Endothelial cell of umbilical vein (primary cell): ENCODE measurements at regions not wholly inside any gene's neighbourhood (a gene's known extent, or its start where the extent isn't known, plus 50 kb on each side); places are given as distances from the start of the nearest gene placed in this dataset.

Experiments
- POLR2AphosphoS5 ChIP-seq: IDR thresholded peaks from 2 replicates; pipeline ENCODE4 v1.6.1; 2012; ENCODE audit warnings: low read depth, mild to moderate bottlenecking, control low read depth, low read length, moderate library complexity; ENCODE audit not compliant: insufficient read depth
- TF ChIP-seq, protein P1 (sequence below), 2 donors: IDR thresholded peaks; 1 replicate in 1 of 2; 2 replicates in 1 of 2; pipeline ENCODE4 v1.5.1; 2011; ENCODE audit warnings: low read length in 2 of 2, mild to moderate bottlenecking in 2 of 2, moderate library complexity in 2 of 2, control low read depth in 1 of 2, inconsistent platforms in 1 of 2, low read depth in 1 of 2; ENCODE audit not compliant: insufficient read depth in 1 of 2; ENCODE audit errors: extremely low read depth in 1 of 2

DNA sequence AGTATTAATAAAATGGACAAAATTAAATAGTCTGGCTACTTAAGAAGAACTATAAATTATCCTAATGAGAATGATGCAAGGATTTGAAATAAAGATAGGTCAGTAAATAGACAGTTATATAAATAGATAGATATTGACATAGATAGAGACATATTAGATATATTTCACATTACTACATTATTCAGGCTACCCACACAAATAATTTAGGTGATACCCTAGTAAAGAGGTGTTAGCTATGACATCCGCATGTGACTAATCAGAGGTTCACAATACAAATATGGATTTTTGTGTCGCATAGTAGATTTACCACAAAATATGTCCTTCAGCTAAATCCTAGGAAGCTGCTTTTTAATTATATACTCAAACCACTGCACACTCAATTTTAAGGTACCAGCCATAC is 729.0 kb upstream of the ANO3 start:
- TF ChIP-seq, protein P1, sequence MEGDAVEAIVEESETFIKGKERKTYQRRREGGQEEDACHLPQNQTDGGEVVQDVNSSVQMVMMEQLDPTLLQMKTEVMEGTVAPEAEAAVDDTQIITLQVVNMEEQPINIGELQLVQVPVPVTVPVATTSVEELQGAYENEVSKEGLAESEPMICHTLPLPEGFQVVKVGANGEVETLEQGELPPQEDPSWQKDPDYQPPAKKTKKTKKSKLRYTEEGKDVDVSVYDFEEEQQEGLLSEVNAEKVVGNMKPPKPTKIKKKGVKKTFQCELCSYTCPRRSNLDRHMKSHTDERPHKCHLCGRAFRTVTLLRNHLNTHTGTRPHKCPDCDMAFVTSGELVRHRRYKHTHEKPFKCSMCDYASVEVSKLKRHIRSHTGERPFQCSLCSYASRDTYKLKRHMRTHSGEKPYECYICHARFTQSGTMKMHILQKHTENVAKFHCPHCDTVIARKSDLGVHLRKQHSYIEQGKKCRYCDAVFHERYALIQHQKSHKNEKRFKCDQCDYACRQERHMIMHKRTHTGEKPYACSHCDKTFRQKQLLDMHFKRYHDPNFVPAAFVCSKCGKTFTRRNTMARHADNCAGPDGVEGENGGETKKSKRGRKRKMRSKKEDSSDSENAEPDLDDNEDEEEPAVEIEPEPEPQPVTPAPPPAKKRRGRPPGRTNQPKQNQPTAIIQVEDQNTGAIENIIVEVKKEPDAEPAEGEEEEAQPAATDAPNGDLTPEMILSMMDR (IDR thresholded peaks at IDR 0.05; ENCODE audit: extremely low read depth in 1 of 2, insufficient read depth in 1 of 2, low read depth in 1 of 2, low read length in 2 of 2) = no peak
- no peak for TF ChIP-seq POLR2AphosphoS5
